GM11168 (cell line): ENCODE measurements at regions not wholly inside any gene's neighbourhood (a gene's known extent, or its start where the extent isn't known, plus 50 kb on each side); places are given as distances from the start of the nearest gene placed in this dataset.
"Not testable (repeated sequence)": the region's sequence is repeated elsewhere in the genome, so short reads cannot be mapped to it uniquely, and the experiment has no call there.

Source experiments
- in situ Hi-C: fragments of 300-500 bp; cut with MboI; formaldehyde crosslinking; loops from one replicate; pipeline ENCODE4 v1.12.0; 2022; ENCODE audit warnings: low sequenced_read_pairs; ENCODE audit not compliant: unreplicated experiment

GRCh38 chr5:165035520-165035919, 1530.1 kb downstream of the MAT2B start:
- in situ Hi-C loops: no loop called here

GRCh38 chr5:165039748-165040147, 1534.3 kb downstream of the MAT2B start:
- in situ Hi-C loops: no loop called here

GRCh38 chr5:165045941-165046340, 1540.5 kb downstream of the MAT2B start:
- in situ Hi-C loops: not testable (repeated sequence)

GRCh38 chr5:165055476-165055875, 1550.1 kb downstream of the MAT2B start:
- in situ Hi-C loops: no loop called here

GRCh38 chr5:165057145-165057544, 1551.7 kb downstream of the MAT2B start:
- in situ Hi-C loops: no loop called here

GRCh38 chr5:165066751-165067385, 1561.4 kb downstream of the MAT2B start:
- in situ Hi-C loops: no loop called here

- in situ Hi-C loops: no loop called here
Observed at GRCh38 chr5:165076686-165077085, 1571.3 kb downstream of the MAT2B start.

GRCh38 chr5:165079389-165079788, 1574.0 kb downstream of the MAT2B start:
- in situ Hi-C loops: no loop called here

GRCh38 chr5:165083394-165083793, 1578.0 kb downstream of the MAT2B start:
- in situ Hi-C loops: no loop called here

GRCh38 chr5:165086465-165086864, 1581.0 kb downstream of the MAT2B start:
- in situ Hi-C loops: no loop called here

- in situ Hi-C loops: no loop called here
Observed at GRCh38 chr5:165094782-165095181, 1589.4 kb downstream of the MAT2B start.

GRCh38 chr5:165101709-165102108, 1596.3 kb downstream of the MAT2B start:
- in situ Hi-C loops: no loop called here

- in situ Hi-C loops: no loop called here
Observed at GRCh38 chr5:165104611-165105010, 1599.2 kb downstream of the MAT2B start.

GRCh38 chr5:165108809-165109208, 1603.4 kb downstream of the MAT2B start:
- in situ Hi-C loops: no loop called here

GRCh38 chr5:165119175-165119574, 1613.8 kb downstream of the MAT2B start:
- in situ Hi-C loops: no loop called here

GRCh38 chr5:165126598-165126997, 1621.2 kb downstream of the MAT2B start:
- in situ Hi-C loops: no loop called here

GRCh38 chr5:165127941-165128340, 1622.5 kb downstream of the MAT2B start:
- in situ Hi-C loops: no loop called here

- in situ Hi-C loops: no loop called here
Observed at GRCh38 chr5:165130656-165131055, 1625.2 kb downstream of the MAT2B start.

- in situ Hi-C loops: no loop called here
Observed at GRCh38 chr5:165134155-165134554, 1628.7 kb downstream of the MAT2B start.

- in situ Hi-C loops: no loop called here
Observed at GRCh38 chr5:165135565-165135964, 1630.1 kb downstream of the MAT2B start.

- in situ Hi-C loops: no loop called here
Observed at GRCh38 chr5:165137701-165138100, 1632.3 kb downstream of the MAT2B start.

GRCh38 chr5:165138236-165138635, 1632.8 kb downstream of the MAT2B start:
- in situ Hi-C loops: no loop called here

GRCh38 chr5:165139262-165139661, 1633.8 kb downstream of the MAT2B start:
- in situ Hi-C loops: no loop called here
